GM12878 (cell line): ENCODE measurements at regions not wholly inside any gene's neighbourhood (a gene's known extent, or its start where the extent isn't known, plus 50 kb on each side); places are given as distances from the start of the nearest gene placed in this dataset.

Source experiments
- ATAC-seq: fragments of 200-7000 bp; cut with Tn5 transposase; 3 replicates; pipeline ENCODE4 v1.9.1; 2020; ENCODE audit warnings: mild to moderate bottlenecking, moderate library complexity
- BruUV-seq: library from RNA; stranded (reverse); fragments of 400-500 nt; replicated peaks from 2 replicates; lab custom pipeline; 2021; lab: Mats Ljungman, UMichigan
- CTCF ChIA-PET: fragments of 300-600 bp; sonication (Branson Sonifier 250); formaldehyde crosslinking; extraction: SDS; loops from one replicate; lab custom pipeline; 2021; ENCODE audit warnings: inconsistent platforms; lab: Yijun Ruan, JAX
- POLR2A ChIA-PET: fragments of 350-600 bp; formaldehyde crosslinking; extraction: SDS; loops from one replicate; lab custom pipeline; 2021; ENCODE audit warnings: inconsistent platforms; lab: Charles Lee
- RAD21 ChIA-PET: fragments of 300-600 bp; sonication (Branson Sonifier 250); formaldehyde crosslinking; loops from one replicate; lab custom pipeline; 2023; ENCODE audit warnings: antibody characterized with exemption; ENCODE audit not compliant: unreplicated experiment; lab: Charles Lee
- SMC1A ChIA-PET: fragments of 300-600 bp; sonication (Branson Sonifier 250); formaldehyde crosslinking; loops from one replicate; lab custom pipeline; 2023; ENCODE audit not compliant: unreplicated experiment, uncharacterized antibody; lab: Charles Lee
- DNase-seq: peaks from one replicate; pipeline ENCODE4 v3.0.0-alpha.2; 2011; ENCODE audit warnings: low read depth, low spot score
- FAIRE-seq: peaks from 3 replicates; lab custom pipeline; 2011; peaks lifted over from hg19 to GRCh38; lab: Jason Lieb, UNC
- H2AFZ ChIP-seq: 2 replicates; pipeline ENCODE4 v1.6.0; 2011; ENCODE audit warnings: low read depth, low read length, control low read depth; ENCODE audit not compliant: control insufficient read depth
- H3K27ac ChIP-seq: 2 replicates; pipeline ENCODE4 v1.5.1; 2011; ENCODE audit warnings: control low read depth; ENCODE audit not compliant: control insufficient read depth, insufficient read depth
- H3K27me3 ChIP-seq, 2 experiments: replicated peaks in 1 of 2; 2 replicates each; pipeline versions ENCODE4 v1.6.0 to v1.6.1; 2011; ENCODE audit warnings: low read length in 1 of 2; ENCODE audit not compliant: control insufficient read depth in 2 of 2, insufficient read depth in 2 of 2
- H3K36me3 ChIP-seq, 2 experiments: 2 replicates each; pipeline ENCODE4 v1.5.1; 2011; ENCODE audit warnings: low read length in 1 of 2; ENCODE audit not compliant: control insufficient read depth in 2 of 2, insufficient read depth in 2 of 2
- H3K4me1 ChIP-seq: 2 replicates; pipeline ENCODE4 v1.6.1; 2011; ENCODE audit warnings: mild to moderate bottlenecking, low read length, moderate library complexity, mixed read lengths; ENCODE audit not compliant: control insufficient read depth, insufficient read depth
- H3K4me2 ChIP-seq: 2 replicates; pipeline ENCODE4 v1.6.0; 2011; ENCODE audit warnings: control low read depth; ENCODE audit not compliant: control insufficient read depth, insufficient read depth
- H3K4me3 ChIP-seq: fragments of 200-600 bp; sonication (generic); 2 replicates; pipeline ENCODE4 v1.5.1; 2016
- H3K79me2 ChIP-seq: 2 replicates; pipeline ENCODE4 v1.6.0; 2011; ENCODE audit warnings: low read length; ENCODE audit not compliant: control insufficient read depth, insufficient read depth
- H3K9ac ChIP-seq: 2 replicates; pipeline ENCODE4 v1.8.0; 2011; ENCODE audit warnings: low read length, control low read depth, mixed read lengths; ENCODE audit not compliant: control insufficient read depth, insufficient read depth
- H3K9me3 ChIP-seq: replicated peaks from 3 replicates; pipeline ENCODE4 v1.5.1; 2011; ENCODE audit warnings: mild to moderate bottlenecking, low read length; ENCODE audit not compliant: control insufficient read depth, insufficient read depth
- H4K20me1 ChIP-seq: 2 replicates; pipeline ENCODE4 v1.6.0; 2011; ENCODE audit not compliant: control insufficient read depth, insufficient read depth
- BCL11A ChIP-seq: IDR thresholded peaks from 2 replicates; pipeline ENCODE4 v1.6.1; 2011; ENCODE audit warnings: low read depth, low read length
- CBFB ChIP-seq: IDR thresholded peaks from 2 replicates; pipeline ENCODE4 v1.6.1; 2016; ENCODE audit warnings: antibody characterized with exemption, low read depth
- CBX3 ChIP-seq: fragments of 200-600 bp; sonication (generic); IDR thresholded peaks from 2 replicates; pipeline ENCODE4 v1.6.1; 2016; ENCODE audit warnings: low read depth, borderline replicate concordance
- E2F8 ChIP-seq: fragments of 450-650 bp; IDR thresholded peaks from 2 replicates; pipeline ENCODE4 v1.6.1; 2018; ENCODE audit warnings: mild to moderate bottlenecking, low read depth, moderate library complexity; ENCODE audit not compliant: partially characterized antibody
- HDAC6 ChIP-seq: fragments of 200-600 bp; sonication (generic); IDR thresholded peaks from one replicate; pipeline ENCODE4 v1.8.0; 2017; ENCODE audit warnings: antibody characterized with exemption; ENCODE audit not compliant: unreplicated experiment
- IKZF1 ChIP-seq: fragments of 450-650 bp; conservative IDR thresholded peaks from 2 replicates; pipeline ENCODE4 v1.6.1; 2017; ENCODE audit warnings: antibody characterized with exemption, mild to moderate bottlenecking
- KAT2A ChIP-seq: conservative IDR thresholded peaks from 2 replicates; pipeline ENCODE4 v1.6.1; 2011; ENCODE audit warnings: low read depth, low read length; ENCODE audit not compliant: control insufficient read depth
- KDM1A ChIP-seq: fragments of 200-600 bp; sonication (generic); IDR thresholded peaks from 2 replicates; pipeline ENCODE4 v1.6.1; 2016; ENCODE audit warnings: borderline replicate concordance
- MTA2 ChIP-seq: fragments of 450-650 bp; IDR thresholded peaks from 2 replicates; pipeline ENCODE4 v1.6.1; 2016; ENCODE audit warnings: low read depth, mild to moderate bottlenecking, moderate library complexity
- MYB ChIP-seq: fragments of 150-350 bp; IDR thresholded peaks from 2 replicates; pipeline ENCODE4 v1.6.1; 2014; ENCODE audit warnings: mild to moderate bottlenecking, low read depth, low read length, borderline replicate concordance
- MYC ChIP-seq: IDR thresholded peaks from 2 replicates; pipeline ENCODE4 v1.6.1; 2011; ENCODE audit warnings: mild to moderate bottlenecking, low read length, moderate library complexity, inconsistent platforms; ENCODE audit not compliant: insufficient read depth, insufficient replicate concordance, insufficient read length, severe bottlenecking
- RFX5 ChIP-seq: IDR thresholded peaks from 2 replicates; pipeline ENCODE4 v1.6.1; 2011; ENCODE audit warnings: low read depth, low read length, improper control_type of control experiment
- SUPT20H ChIP-seq: IDR thresholded peaks from 2 replicates; pipeline ENCODE4 v1.6.1; 2011; ENCODE audit warnings: low read depth, mild to moderate bottlenecking, low read length, moderate library complexity, borderline replicate concordance; ENCODE audit not compliant: control insufficient read depth
- TBL1XR1 ChIP-seq: IDR thresholded peaks from 2 replicates; pipeline ENCODE4 v1.6.1; 2012; ENCODE audit warnings: low read depth, low read length, improper control_type of control experiment
- TCF7 ChIP-seq: IDR thresholded peaks from 2 replicates; pipeline ENCODE4 v1.6.1; 2014; ENCODE audit warnings: antibody characterized with exemption, borderline replicate concordance
- ZBTB11 ChIP-seq: fragments of 450-650 bp; formaldehyde crosslinking; IDR thresholded peaks from 2 replicates; pipeline ENCODE4 v1.5.0; 2022; ENCODE audit warnings: mild to moderate bottlenecking, missing genetic modification characterization
- ZNF687 ChIP-seq: fragments of 450-650 bp; IDR thresholded peaks from 2 replicates; pipeline ENCODE4 v1.6.1; 2017; ENCODE audit warnings: mild to moderate bottlenecking, moderate library complexity
- in situ Hi-C: fragments of 300-500 bp; cut with MboI; formaldehyde crosslinking; loops from 9 replicates; pipeline ENCODE4 v1.14.3; 2018; ENCODE audit warnings: mixed read lengths
- intact Hi-C: fragments of 100-400 bp; cut with micrococcal nuclease; formaldehyde crosslinking; loops from one replicate; pipeline ENCODE4 v1.14.2; 2022; ENCODE audit not compliant: unreplicated experiment

GRCh38 chr12:84077679-84078078, 834.9 kb downstream of the SLC6A15 start:
- no peak for ATAC-seq
- BruUV-seq: no TSS peak
- ChIA-PET RAD21 (interaction anchor here (1.6 kb wide), 1 partner anchor 251 kb away, joined by 3 read pairs; no protein-coding TSS in a partner anchor), CTCF (no interaction called here), SMC1A (no interaction called here), POLR2A (no interaction called here)
- H3K27ac ChIP-seq: no peak overlapping the region
- no peaks in the 10 kb centered on the region for H3K4me1 ChIP-seq
- H3K79me2 ChIP-seq: no peaks in the 10 kb centered on the region
- no peak overlapping the region for H3K4me2 ChIP-seq
- no peaks in the 10 kb centered on the region for H3K36me3 ChIP-seq
- no peak for DNase-seq
- no peaks in the 10 kb centered on the region for H4K20me1 ChIP-seq
- in situ Hi-C loops (no loop called here), intact Hi-C loops (no loop called here)
- H3K27me3 ChIP-seq: no peaks in the 10 kb centered on the region
- H3K4me3 ChIP-seq: no peak overlapping the region
- no peak for FAIRE-seq
- H3K9ac ChIP-seq: no peak overlapping the region
- H3K9me3 ChIP-seq: no peaks in the 10 kb centered on the region
- H2AFZ ChIP-seq: no peak overlapping the region
- no peak for TF ChIP-seq TCF7
- no peak for TF ChIP-seq CBX3
- TF ChIP-seq MTA2: no peak
- TF ChIP-seq BCL11A: no peak
- no peak for TF ChIP-seq IKZF1
- TF ChIP-seq RFX5: no peak
- no peak for TF ChIP-seq KDM1A
- TF ChIP-seq HDAC6: no peak
- TF ChIP-seq MYB: no peak
- no peak for TF ChIP-seq CBFB
- no peak for TF ChIP-seq TBL1XR1
- no peak for TF ChIP-seq KAT2A
- TF ChIP-seq MYC: no peak
- TF ChIP-seq SUPT20H: no peak
- no peak for TF ChIP-seq ZBTB11
- TF ChIP-seq E2F8: no peak
- no peak for TF ChIP-seq ZNF687
